ENCODE measurements at regions not wholly inside any gene's neighbourhood (a gene's known extent, or its start where the extent isn't known, plus 50 kb on each side); places are given as distances from the start of the nearest gene placed in this dataset.

- DNase-seq (ENCODE audit: insufficient read length, low spot score, missing footprints) = no peak
- no peaks in the 10 kb centered on the region for H3K79me2 ChIP-seq (ENCODE audit: insufficient read depth, low read length)
- TF ChIP-seq, protein P1, sequence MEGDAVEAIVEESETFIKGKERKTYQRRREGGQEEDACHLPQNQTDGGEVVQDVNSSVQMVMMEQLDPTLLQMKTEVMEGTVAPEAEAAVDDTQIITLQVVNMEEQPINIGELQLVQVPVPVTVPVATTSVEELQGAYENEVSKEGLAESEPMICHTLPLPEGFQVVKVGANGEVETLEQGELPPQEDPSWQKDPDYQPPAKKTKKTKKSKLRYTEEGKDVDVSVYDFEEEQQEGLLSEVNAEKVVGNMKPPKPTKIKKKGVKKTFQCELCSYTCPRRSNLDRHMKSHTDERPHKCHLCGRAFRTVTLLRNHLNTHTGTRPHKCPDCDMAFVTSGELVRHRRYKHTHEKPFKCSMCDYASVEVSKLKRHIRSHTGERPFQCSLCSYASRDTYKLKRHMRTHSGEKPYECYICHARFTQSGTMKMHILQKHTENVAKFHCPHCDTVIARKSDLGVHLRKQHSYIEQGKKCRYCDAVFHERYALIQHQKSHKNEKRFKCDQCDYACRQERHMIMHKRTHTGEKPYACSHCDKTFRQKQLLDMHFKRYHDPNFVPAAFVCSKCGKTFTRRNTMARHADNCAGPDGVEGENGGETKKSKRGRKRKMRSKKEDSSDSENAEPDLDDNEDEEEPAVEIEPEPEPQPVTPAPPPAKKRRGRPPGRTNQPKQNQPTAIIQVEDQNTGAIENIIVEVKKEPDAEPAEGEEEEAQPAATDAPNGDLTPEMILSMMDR (IDR thresholded peaks at IDR 0.05; ENCODE audit: extremely low read depth, low read depth, low read length) = no peak
- no peaks in the 10 kb centered on the region for H3K9me3 ChIP-seq (ENCODE audit: low read depth, low read length)
- H3K4me2 ChIP-seq (ENCODE audit: insufficient read depth, low read length) = no peak overlapping the region
- H2AFZ ChIP-seq (ENCODE audit: low read length) = no peak overlapping the region
- H3K4me3 ChIP-seq (ENCODE audit: insufficient read depth, low read length) = no peak overlapping the region
- H4K20me1 ChIP-seq (ENCODE audit: insufficient read depth, low read length) = no peaks in the 10 kb centered on the region
- H3K27me3 ChIP-seq (ENCODE audit: insufficient read depth, low read length) = no peaks in the 10 kb centered on the region
- H3K36me3 ChIP-seq (ENCODE audit: insufficient read depth, low read length) = no peaks in the 10 kb centered on the region
- H3K27ac ChIP-seq (ENCODE audit: low read depth, low read length) = no peak overlapping the region
- no peaks in the 10 kb centered on the region for H3K4me1 ChIP-seq (ENCODE audit: insufficient read depth, low read length)
Measured at GRCh38 chr3:168470380-168470779, 374.7 kb upstream of the GOLIM4 start.

DNA sequence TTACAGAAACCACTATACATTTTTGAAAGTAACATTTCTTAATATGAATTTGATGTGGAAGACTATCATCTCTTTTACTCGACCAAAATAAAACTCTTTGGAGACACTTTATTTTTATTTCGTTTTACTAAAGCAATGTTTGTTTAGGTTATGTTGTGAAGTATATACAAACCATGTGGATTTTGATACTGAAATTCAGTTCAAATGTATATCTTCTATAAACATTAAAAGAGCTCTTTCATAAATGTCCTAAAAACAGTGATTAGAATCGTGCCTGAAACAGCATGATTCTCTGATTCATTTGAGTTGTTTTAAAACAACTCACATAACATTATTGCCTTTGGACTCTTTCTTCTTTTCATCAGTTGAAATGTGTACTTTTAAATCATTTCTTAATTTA is 373.7 kb upstream of the GOLIM4 start:
- Histone ChIP-seq H3K4me1 (ENCODE audit: insufficient read depth, low read length) (no peaks in the 10 kb centered on the region), H3K27ac (ENCODE audit: low read depth, low read length) (no peak overlapping the region), H3K79me2 (ENCODE audit: insufficient read depth, low read length) (no peaks in the 10 kb centered on the region), H3K27me3 (ENCODE audit: insufficient read depth, low read length) (no peaks in the 10 kb centered on the region), H3K4me3 (ENCODE audit: insufficient read depth, low read length) (no peak overlapping the region), H3K9me3 (ENCODE audit: low read depth, low read length) (no peaks in the 10 kb centered on the region), H3K4me2 (ENCODE audit: insufficient read depth, low read length) (no peak overlapping the region), H2AFZ (ENCODE audit: low read length) (no peak overlapping the region), H4K20me1 (ENCODE audit: insufficient read depth, low read length) (no peaks in the 10 kb centered on the region), H3K36me3 (ENCODE audit: insufficient read depth, low read length) (no peaks in the 10 kb centered on the region)
- TF ChIP-seq, protein P1 (IDR thresholded peaks at IDR 0.05; ENCODE audit: extremely low read depth, low read depth, low read length) = no peak
- DNase-seq (ENCODE audit: insufficient read length, low spot score, missing footprints) = no peak

DNA sequence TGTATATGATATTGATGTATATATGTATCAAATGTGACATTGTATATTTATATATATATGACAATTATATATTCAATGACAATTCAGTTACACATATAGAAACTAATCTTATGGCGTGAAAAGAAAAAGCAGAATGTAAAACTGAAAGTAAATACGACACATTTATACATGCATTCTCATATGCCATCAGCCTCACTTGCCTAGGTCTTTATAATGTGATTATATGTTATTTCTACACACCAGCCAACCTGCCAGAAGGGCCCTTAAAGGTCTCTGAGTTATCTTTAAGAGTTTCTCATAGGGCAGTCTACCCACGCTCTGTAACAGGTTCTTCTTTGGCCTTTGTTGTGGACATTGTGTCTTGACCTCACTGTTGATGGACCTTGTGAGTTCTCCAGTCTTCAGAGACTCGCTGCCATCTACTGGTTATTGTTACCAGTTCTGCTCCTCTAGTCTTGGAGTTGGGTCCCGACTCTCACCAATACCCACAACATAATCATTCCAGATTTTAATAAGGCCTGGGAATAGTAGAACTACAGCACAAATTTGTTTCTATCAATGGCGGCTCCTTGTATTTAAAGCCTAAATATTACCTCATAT is 371.5 kb upstream of the GOLIM4 start:
- Histone ChIP-seq H3K9me3 (ENCODE audit: low read depth, low read length) (no peaks in the 10 kb centered on the region), H3K36me3 (ENCODE audit: insufficient read depth, low read length) (no peaks in the 10 kb centered on the region), H3K27me3 (ENCODE audit: insufficient read depth, low read length) (no peaks in the 10 kb centered on the region), H3K4me1 (ENCODE audit: insufficient read depth, low read length) (no peaks in the 10 kb centered on the region), H3K4me2 (ENCODE audit: insufficient read depth, low read length) (no peak overlapping the region), H2AFZ (ENCODE audit: low read length) (no peak overlapping the region), H3K27ac (ENCODE audit: low read depth, low read length) (no peak overlapping the region), H4K20me1 (ENCODE audit: insufficient read depth, low read length) (no peaks in the 10 kb centered on the region), H3K4me3 (ENCODE audit: insufficient read depth, low read length) (no peak overlapping the region), H3K79me2 (ENCODE audit: insufficient read depth, low read length) (no peaks in the 10 kb centered on the region)
- DNase-seq (ENCODE audit: insufficient read length, low spot score, missing footprints) = no peak
- TF ChIP-seq, protein P1 (IDR thresholded peaks at IDR 0.05; ENCODE audit: extremely low read depth, low read depth, low read length) = peak; percentile 24

DNA sequence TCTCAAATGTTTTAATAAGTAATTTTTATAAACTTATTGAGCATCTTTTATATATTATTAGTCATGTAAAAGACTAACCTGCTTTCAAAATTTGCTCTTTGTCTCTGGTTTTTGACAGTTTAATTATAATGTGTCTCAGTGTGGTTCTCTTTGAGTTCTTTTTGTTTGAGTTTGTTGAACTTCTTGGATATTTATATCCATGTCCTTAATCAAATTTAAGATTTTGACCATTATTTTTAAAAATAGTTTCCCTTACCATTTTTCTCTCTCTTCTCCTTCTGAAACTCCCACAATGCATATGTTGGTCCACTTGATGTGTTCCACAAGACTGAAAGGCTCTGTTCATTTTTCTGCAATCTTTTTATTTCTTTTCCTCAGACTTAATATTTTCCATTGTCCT is 366.1 kb upstream of the GOLIM4 start:
- Histone ChIP-seq H3K4me2 (ENCODE audit: insufficient read depth, low read length) (no peak overlapping the region), H3K27me3 (ENCODE audit: insufficient read depth, low read length) (no peaks in the 10 kb centered on the region), H3K36me3 (ENCODE audit: insufficient read depth, low read length) (no peaks in the 10 kb centered on the region), H3K4me3 (ENCODE audit: insufficient read depth, low read length) (no peak overlapping the region), H3K79me2 (ENCODE audit: insufficient read depth, low read length) (no peaks in the 10 kb centered on the region), H3K27ac (ENCODE audit: low read depth, low read length) (no peak overlapping the region), H3K4me1 (ENCODE audit: insufficient read depth, low read length) (no peaks in the 10 kb centered on the region), H2AFZ (ENCODE audit: low read length) (no peak overlapping the region), H3K9me3 (ENCODE audit: low read depth, low read length) (no peaks in the 10 kb centered on the region), H4K20me1 (ENCODE audit: insufficient read depth, low read length) (no peaks in the 10 kb centered on the region)
- no peak for DNase-seq (ENCODE audit: insufficient read length, low spot score, missing footprints)
- TF ChIP-seq, protein P1 (IDR thresholded peaks at IDR 0.05; ENCODE audit: extremely low read depth, low read depth, low read length) = no peak
